ENCODE measurements at regions not wholly inside any gene's neighbourhood (a gene's known extent, or its start where the extent isn't known, plus 50 kb on each side); places are given as distances from the start of the nearest gene placed in this dataset.
"Not testable (repeated sequence)": the region's sequence is repeated elsewhere in the genome, so short reads cannot be mapped to it uniquely, and the experiment has no call there.

DNA sequence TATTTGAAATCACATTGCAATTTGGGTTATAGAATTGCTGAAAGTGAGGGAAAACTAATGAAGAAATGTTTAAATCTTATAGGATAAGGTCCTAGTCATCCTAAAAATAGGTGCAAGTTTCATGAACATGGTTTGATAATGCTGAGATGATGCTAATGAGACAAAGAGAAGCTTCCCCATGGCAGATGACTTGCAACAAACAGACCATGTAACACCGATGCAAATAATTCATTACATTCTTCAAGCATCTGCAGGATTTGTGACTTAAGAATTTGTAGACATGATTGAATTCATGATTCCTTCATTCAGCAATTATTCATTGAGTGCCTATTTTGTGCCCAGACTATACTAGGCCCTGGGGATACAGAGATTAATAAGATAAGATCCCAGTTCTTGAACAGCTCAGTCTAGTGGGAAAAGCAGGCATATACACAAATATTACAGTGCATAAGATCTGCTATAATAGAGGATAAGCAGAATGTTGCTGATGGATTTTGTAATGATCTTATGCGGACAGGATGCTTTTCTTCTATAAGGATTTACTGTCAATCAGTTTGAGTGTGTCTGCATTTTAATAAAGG is 367.9 kb upstream of the GBE1 start:
- Histone ChIP-seq H3K27me3 (no peaks in the 10 kb centered on the region), H3K36me3 (replicated peaks in 1 of 2) (no peaks in the 10 kb centered on the region), H3K27ac (no peak overlapping the region), H3K4me3 (no peak overlapping the region), H3K4me1 (replicated peaks in 1 of 2) (peaks cover 0 to 2% of the 10 kb centered on the region in 2 donors), H3K9me3 (replicated peaks in 1 of 3) (no peaks in the 10 kb centered on the region)
- TF ChIP-seq POLR2A (IDR thresholded peaks at IDR 0.05): no peak
- TF ChIP-seq, protein P1, sequence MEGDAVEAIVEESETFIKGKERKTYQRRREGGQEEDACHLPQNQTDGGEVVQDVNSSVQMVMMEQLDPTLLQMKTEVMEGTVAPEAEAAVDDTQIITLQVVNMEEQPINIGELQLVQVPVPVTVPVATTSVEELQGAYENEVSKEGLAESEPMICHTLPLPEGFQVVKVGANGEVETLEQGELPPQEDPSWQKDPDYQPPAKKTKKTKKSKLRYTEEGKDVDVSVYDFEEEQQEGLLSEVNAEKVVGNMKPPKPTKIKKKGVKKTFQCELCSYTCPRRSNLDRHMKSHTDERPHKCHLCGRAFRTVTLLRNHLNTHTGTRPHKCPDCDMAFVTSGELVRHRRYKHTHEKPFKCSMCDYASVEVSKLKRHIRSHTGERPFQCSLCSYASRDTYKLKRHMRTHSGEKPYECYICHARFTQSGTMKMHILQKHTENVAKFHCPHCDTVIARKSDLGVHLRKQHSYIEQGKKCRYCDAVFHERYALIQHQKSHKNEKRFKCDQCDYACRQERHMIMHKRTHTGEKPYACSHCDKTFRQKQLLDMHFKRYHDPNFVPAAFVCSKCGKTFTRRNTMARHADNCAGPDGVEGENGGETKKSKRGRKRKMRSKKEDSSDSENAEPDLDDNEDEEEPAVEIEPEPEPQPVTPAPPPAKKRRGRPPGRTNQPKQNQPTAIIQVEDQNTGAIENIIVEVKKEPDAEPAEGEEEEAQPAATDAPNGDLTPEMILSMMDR (IDR thresholded peaks at IDR 0.05): no peak
- intact Hi-C loops (cut with DNase I): no loop called here
- no peak for DNase-seq
- WGBS, 4 donors: 76 to 89% (median 86%) methylated on average over 2 of the region's 2 CpGs

- DNase-seq: no peak
- Histone ChIP-seq H3K27me3 (no peaks in the 10 kb centered on the region), H3K36me3 (replicated peaks in 1 of 2) (no peaks in the 10 kb centered on the region), H3K27ac (no peak overlapping the region), H3K4me3 (no peak overlapping the region), H3K9me3 (replicated peaks in 1 of 3) (no peaks in the 10 kb centered on the region), H3K4me1 (replicated peaks in 1 of 2) (peaks cover 0 to 2% of the 10 kb centered on the region in 2 donors)
- WGBS, 4 donors: 73 to 78% (median 74%) methylated on average over 4 of the region's 4 CpGs
- intact Hi-C loops (cut with DNase I): no loop called here
- TF ChIP-seq, protein P1 (IDR thresholded peaks at IDR 0.05): no peak
- TF ChIP-seq POLR2A (IDR thresholded peaks at IDR 0.05): no peak
Observed at GRCh38 chr3:82128271-82128670, 366.8 kb upstream of the GBE1 start.

GRCh38 chr3:82122554-82123345 is 361.3 kb upstream of the GBE1 start:
- Histone ChIP-seq H3K4me3 (no peak overlapping the region), H3K9me3 (replicated peaks in 1 of 3) (no peaks in the 10 kb centered on the region), H3K36me3 (replicated peaks in 1 of 2) (no peaks in the 10 kb centered on the region), H3K27me3 (no peaks in the 10 kb centered on the region), H3K27ac (no peak overlapping the region), H3K4me1 (replicated peaks in 1 of 2) (no peaks in the 10 kb centered on the region)
- DNase-seq: no peak
- intact Hi-C loops (cut with DNase I): no loop called here
- TF ChIP-seq, protein P1 (IDR thresholded peaks at IDR 0.05): no peak
- no peak for TF ChIP-seq POLR2A (IDR thresholded peaks at IDR 0.05)
- 87 to 92% (median 89%) methylated on average over 7 of the region's 7 CpGs for whole genome bisulfite sequencing, 4 donors

GRCh38 chr3:82114589-82114988 is 353.1 kb upstream of the GBE1 start:
- Histone ChIP-seq H3K36me3 (replicated peaks in 1 of 2) (no peaks in the 10 kb centered on the region), H3K27me3 (no peaks in the 10 kb centered on the region), H3K9me3 (replicated peaks in 1 of 3) (peaks cover 0 to 7% (median 0%) of the 10 kb centered on the region in 3 donors), H3K4me1 (replicated peaks in 1 of 2) (no peaks in the 10 kb centered on the region), H3K4me3 (no peak overlapping the region), H3K27ac (no peak overlapping the region)
- intact Hi-C loops (cut with DNase I): no loop called here
- TF ChIP-seq POLR2A (IDR thresholded peaks at IDR 0.05): no peak
- WGBS, 4 donors: 66 to 85% (median 83%) methylated on average over 5 to 6 of the region's 6 CpGs; no CpG with 5 or more reads in 1 of the 4 donors
- DNase-seq: no peak

GRCh38 chr3:82110721-82111120 is 349.3 kb upstream of the GBE1 start:
- H3K27ac ChIP-seq; intact Hi-C loops (cut with DNase I); H3K36me3 ChIP-seq (replicated peaks in 1 of 2); H3K4me1 ChIP-seq (replicated peaks in 1 of 2); H3K4me3 ChIP-seq; DNase-seq; H3K27me3 ChIP-seq; H3K9me3 ChIP-seq (replicated peaks in 1 of 3): not testable (repeated sequence)
- WGBS, 4 donors: 86 to 97% (median 92%) methylated on average over 14 of the region's 14 CpGs
